Activated effector memory CD4-positive, alpha-beta T cell treated with anti-CD3 and anti-CD28 coated beads, Interleukin-2, amount 50 U/mL, for 16 hours (primary cell): ENCODE measurements at regions not wholly inside any gene's neighbourhood (a gene's known extent, or its start where the extent isn't known, plus 50 kb on each side); places are given as distances from the start of the nearest gene placed in this dataset.

ENCODE experiments used
- DNase-seq: peaks from one replicate; pipeline ENCODE4 v3.0.0-alpha.2; 2020

GRCh38 chr1:96966536-96967138 lies 245.1 kb downstream of the PTBP2 start:
- DNase-seq, result peak; percentile 89

DNA sequence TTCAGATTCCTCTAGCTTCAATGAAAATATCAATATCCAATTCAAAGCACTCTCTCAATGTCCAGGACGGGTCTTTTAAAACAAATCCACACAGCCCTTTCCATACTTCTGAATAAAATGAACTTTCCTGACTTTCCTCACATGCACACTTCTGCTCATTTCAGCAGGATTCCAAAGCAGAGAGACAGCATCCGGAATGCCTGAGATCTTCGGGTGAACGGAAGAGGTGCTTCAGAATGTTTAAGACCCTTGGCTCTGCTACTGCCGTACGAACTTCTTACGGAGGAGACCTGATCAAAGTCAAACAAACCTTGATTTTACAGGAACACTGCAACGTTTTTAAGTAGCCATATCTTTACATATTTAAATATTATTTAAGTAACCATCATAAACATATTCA lies 245.7 kb downstream of the PTBP2 start:
- DNase-seq, result no peak

GRCh38 chr1:96968541-96968940 lies 247.0 kb downstream of the PTBP2 start:
- no peak for DNase-seq

- DNase-seq, result no peak
Observed at GRCh38 chr1:96968983-96969382, 247.4 kb downstream of the PTBP2 start.

DNA sequence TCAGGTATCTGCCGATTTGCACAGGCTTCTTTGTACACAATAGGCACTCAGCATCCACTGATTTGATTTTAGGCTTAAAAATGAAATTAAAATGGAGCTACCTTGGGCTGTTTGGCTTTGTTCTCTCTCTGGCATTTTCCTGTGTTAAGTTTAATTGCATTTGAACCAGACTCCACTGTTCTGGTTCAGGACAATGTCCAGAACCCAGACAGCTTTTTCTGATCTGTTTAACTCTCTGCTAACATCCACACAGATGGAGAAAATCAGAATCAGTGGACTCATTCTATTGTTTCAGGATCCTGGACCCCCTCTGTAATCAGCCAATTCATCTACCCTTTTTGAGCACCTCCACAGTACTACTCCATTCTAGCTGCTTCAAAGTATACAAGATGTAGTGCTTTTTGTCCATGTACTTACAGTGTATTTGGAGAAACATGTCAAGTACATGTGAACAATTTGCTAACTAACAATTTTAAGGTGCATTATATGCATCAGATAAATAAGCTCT lies 248.1 kb downstream of the PTBP2 start:
- no peak for DNase-seq

DNA sequence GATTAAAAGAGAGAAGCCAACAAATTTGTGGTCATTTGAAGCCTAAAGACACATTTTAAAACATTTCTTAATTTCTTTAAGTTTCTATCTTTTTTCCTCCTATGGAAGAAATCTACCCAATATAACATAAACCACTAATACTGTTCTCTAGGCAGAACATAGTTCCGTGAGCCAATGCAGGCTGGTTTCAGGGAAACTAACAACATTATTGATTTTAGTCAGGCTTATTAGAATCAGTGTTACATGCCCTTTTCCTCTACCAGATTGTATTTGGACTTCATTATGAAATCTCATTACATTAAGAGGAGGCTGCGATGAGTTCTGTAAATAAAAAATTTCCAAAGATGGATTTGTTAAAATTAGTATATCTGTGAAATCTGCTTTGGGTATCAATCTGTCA lies 249.9 kb downstream of the PTBP2 start:
- no peak for DNase-seq

- no peak for DNase-seq
Observed at GRCh38 chr1:96971849-96972602, 250.4 kb downstream of the PTBP2 start.

GRCh38 chr1:96973605-96974004 lies 252.0 kb downstream of the PTBP2 start:
- DNase-seq, result no peak

DNA sequence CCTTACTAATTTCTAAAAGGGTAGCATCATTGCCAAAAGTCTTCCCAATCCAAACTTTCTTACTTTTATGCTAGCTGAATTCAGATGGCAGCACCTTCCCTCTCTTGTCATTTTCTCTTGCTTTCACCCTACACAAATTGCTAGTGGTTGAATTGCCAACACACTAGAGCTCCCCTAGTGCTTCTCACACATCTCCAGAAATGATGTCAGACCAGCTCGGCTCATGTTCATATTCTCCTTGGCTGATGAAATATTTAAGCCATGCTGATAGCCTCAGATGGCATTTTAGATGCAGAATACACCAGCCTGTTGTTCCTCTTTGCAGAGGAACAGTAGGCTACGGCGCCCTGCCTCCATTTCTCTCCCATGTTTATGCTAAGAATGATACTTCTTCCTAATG lies 256.9 kb downstream of the PTBP2 start:
- DNase-seq, result no peak

DNA sequence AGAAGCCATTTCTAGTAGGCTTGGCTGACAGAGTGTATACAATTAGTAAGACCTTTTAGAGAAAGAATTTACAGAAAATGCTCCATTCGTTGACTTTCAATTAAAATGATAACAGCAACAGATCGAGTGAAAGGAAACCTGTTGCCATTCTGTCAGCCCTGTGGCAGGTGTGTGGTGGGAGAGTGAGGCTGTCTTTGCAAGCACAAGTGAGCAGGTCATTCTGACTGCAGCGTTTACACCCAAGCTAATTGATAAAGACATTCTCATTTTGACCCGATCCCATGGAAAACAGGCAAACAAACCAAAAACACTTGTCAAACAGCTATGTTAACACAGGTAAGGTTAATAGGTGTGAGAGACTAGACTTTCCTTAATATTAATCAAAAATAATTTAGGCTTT lies 257.3 kb downstream of the PTBP2 start:
- DNase-seq, result no peak

DNA sequence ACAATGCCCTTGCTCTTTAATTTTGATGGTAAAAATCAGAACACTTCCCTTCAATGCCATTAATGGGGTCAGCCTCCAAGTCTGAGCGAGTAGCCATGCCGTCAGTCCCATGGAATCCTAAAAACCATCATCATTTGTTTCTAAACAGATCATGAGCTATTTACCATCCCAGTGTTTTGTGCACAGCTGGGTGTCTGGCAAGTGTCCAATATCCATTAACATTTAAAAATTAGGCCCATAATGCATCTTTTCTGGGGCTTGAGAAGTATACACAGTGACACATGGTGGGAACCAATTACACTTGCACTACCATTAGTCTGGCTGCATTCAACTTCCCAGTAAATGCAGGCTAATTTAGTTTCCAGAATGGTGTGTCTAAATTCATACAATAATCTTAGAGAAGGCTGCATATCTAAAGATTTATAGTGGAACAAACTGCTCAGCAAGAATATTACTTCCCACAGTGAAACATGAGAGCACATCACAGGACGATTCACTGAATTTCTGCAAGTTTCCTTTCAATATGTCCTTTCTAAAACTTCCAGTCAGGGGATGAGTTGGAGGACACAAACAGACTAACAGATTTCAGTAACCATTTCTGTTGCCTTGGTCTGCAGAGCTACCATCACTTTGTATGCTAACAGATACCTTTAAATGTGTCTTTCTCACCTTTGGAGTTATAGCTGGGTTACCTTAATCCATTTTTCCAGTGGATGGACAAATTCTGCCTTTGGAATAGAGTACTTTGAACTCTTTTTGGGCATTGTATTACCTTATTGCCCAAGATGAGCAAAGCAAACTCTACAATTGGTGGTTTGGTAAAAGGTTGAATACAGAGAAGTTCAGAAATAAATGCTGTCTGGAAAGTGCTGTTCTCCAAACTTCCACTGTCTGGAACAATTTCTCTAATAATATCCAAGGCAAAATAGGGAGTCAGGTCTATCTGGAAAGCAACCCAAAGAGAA lies 258.0 kb downstream of the PTBP2 start:
- no peak for DNase-seq

DNA sequence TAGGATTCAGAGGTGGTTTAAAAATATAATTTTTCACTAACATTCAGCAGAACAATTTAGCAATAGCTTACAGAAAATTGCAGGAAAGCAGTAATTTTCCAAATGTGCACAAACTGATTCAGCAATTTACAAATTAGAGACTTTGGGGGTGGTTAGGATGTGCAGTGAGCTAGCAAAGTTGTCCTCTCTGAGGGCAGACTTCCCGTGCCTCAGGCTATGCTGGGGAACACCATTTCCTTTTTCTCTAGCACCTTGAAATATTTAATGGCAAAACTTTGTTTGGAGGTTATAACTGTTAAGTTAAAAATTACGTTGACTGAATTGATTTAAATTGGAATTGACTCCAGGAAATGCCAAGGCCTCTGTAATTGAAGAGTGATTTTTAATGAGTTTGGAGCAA lies 258.9 kb downstream of the PTBP2 start:
- DNase-seq, result no peak

DNA sequence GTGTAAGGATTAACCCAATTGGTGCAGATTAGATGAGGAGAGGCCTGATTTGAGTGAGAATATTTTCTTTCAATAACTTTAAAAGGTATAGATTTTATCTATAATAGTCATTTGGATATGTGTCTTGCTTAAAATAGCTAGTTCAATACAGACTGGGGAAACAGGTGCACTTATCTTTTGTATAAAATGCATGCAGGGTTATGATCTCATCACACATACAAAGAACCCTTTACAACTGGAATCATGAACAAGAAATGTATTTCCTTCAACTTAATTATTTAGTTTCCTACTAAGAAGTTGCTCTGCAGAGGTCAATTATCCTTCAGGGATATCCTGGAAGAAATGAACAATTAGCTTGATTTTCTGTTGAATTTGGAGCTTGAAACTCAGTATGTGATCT lies 259.6 kb downstream of the PTBP2 start:
- DNase-seq, result no peak

GRCh38 chr1:96982118-96982517 lies 260.5 kb downstream of the PTBP2 start:
- no peak for DNase-seq

- no peak for DNase-seq
Observed at GRCh38 chr1:96983866-96984265, 262.3 kb downstream of the PTBP2 start.

DNA sequence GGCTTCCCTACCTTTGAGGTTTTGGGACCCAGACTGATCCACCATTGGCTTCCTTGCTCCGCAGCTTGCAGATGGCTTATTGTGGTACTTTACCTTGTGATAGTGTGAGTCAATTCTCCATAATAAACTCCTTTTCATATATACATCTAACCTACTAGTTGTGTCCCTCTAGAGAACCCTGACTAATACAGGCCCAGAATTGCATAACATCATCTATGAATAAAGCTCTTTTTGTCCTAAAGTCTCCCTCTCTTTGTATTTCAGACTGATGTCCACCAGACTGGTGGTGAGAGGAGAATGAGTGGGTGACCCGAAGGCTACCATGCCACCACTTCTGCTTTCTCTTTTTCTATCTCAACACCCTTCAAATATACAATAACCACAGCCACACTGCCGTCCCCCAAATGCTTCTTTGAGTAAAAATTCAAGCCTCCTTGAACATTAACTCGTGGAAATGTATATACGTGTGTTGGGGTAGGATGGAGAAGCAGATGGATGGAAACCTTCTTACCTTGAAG lies 265.7 kb downstream of the PTBP2 start:
- DNase-seq, result no peak

GRCh38 chr1:96989302-96989701 lies 267.7 kb downstream of the PTBP2 start:
- no peak for DNase-seq

- no peak for DNase-seq
Observed at GRCh38 chr1:96990136-96990535, 268.6 kb downstream of the PTBP2 start.

DNA sequence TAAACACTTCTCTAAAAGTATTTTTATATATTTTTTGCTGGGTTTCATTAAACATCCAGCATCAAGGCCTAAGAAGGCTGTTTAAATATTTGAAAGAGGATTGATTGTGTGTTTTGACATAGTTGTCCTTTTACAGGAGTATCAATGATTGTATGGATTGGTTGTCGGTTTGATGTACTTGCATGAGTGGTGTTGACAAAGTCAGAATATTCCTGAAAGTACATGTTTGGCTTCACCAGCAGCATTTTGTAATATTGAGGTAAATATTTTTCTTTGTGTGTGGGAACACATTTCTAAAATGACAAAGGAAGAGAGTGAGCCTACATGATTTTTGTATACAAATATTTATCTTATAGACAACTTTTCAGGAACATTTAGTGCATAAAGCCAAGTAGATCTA lies 269.7 kb downstream of the PTBP2 start:
- DNase-seq, result no peak

GRCh38 chr1:96992871-96993270 lies 271.3 kb downstream of the PTBP2 start:
- no peak for DNase-seq

GRCh38 chr1:96995351-96995750 lies 273.8 kb downstream of the PTBP2 start:
- DNase-seq, result no peak

DNA sequence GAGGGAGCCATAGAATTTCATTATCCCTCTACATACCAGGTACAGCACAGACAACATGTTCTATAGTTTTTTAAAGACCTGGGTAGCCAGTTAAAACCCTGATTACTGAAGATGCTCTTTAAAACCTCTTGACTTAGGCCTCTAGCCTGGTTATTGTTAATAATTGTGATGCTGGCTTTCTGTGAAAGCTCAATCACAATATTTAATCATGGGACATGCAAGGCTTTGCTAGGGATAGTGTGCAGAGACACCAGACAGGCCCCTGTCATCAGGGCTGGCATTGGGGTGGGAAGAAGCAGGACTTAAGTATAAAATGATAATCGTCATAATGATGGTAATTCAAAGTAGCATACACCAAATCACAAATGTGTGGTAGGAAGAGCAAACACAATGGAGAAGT lies 274.4 kb downstream of the PTBP2 start:
- DNase-seq, result no peak

DNA sequence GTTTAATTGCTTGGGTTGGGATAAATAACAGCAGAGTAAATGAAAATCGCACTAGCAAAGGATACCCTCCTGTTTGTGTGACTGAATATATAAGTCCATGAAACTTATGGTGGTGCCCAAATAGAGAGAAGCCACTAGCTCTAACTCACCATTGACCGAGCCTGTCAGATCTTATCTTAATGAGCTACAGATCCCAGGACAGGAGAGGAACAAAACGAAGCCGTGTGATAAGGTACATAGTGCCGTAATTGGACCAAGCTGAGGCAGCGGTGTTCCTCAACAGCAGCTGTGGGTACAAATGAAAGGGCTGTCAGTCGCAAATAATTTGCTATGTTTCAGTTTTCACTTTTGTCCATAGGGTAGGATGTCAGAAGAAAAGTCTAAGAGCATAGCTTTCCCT lies 276.1 kb downstream of the PTBP2 start:
- DNase-seq, result no peak
